ENCODE measurements at regions not wholly inside any gene's neighbourhood (a gene's known extent, or its start where the extent isn't known, plus 50 kb on each side); places are given as distances from the start of the nearest gene placed in this dataset.

GRCh38 chr2:100670232-100670631, 107.4 kb downstream of the PDCL3 start:
- TF ChIP-seq, protein P1, sequence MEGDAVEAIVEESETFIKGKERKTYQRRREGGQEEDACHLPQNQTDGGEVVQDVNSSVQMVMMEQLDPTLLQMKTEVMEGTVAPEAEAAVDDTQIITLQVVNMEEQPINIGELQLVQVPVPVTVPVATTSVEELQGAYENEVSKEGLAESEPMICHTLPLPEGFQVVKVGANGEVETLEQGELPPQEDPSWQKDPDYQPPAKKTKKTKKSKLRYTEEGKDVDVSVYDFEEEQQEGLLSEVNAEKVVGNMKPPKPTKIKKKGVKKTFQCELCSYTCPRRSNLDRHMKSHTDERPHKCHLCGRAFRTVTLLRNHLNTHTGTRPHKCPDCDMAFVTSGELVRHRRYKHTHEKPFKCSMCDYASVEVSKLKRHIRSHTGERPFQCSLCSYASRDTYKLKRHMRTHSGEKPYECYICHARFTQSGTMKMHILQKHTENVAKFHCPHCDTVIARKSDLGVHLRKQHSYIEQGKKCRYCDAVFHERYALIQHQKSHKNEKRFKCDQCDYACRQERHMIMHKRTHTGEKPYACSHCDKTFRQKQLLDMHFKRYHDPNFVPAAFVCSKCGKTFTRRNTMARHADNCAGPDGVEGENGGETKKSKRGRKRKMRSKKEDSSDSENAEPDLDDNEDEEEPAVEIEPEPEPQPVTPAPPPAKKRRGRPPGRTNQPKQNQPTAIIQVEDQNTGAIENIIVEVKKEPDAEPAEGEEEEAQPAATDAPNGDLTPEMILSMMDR (IDR thresholded peaks at IDR 0.05): peak; percentile 17
- TF ChIP-seq EZH2 (IDR thresholded peaks at IDR 0.05) (no peak), EZH2phosphoT487 (IDR thresholded peaks at IDR 0.05) (no peak)
